ENCODE measurements at regions not wholly inside any gene's neighbourhood (a gene's known extent, or its start where the extent isn't known, plus 50 kb on each side); places are given as distances from the start of the nearest gene placed in this dataset.

GRCh38 chr9:90983394-90983793 is 181.8 kb downstream of the SYK start:
- TF ChIP-seq RARB (CRISPR knock-in tag; IDR thresholded peaks at IDR 0.05) (no peak), ZNF70 (CRISPR knock-in tag; IDR thresholded peaks at IDR 0.05) (no peak), SNAI2 (CRISPR knock-in tag; IDR thresholded peaks at IDR 0.05) (no peak), GLIS3 (CRISPR knock-in tag; IDR thresholded peaks at IDR 0.05) (no peak), ZFP3 (CRISPR knock-in tag; IDR thresholded peaks at IDR 0.05) (no peak), PPARA (CRISPR knock-in tag; IDR thresholded peaks at IDR 0.05; ENCODE audit: borderline replicate concordance) (no peak), TOX (CRISPR knock-in tag; IDR thresholded peaks at IDR 0.05; ENCODE audit: borderline replicate concordance) (no peak), CREB5 (CRISPR knock-in tag; IDR thresholded peaks at IDR 0.05; ENCODE audit: low read depth) (no peak)
- no peak for ATAC-seq

- TF ChIP-seq CSDC2 (CRISPR knock-in tag; IDR thresholded peaks at IDR 0.05) (no peak), CREB5 (CRISPR knock-in tag; IDR thresholded peaks at IDR 0.05; ENCODE audit: low read depth) (no peak), GLIS3 (CRISPR knock-in tag; IDR thresholded peaks at IDR 0.05) (no peak), ZFP30 (CRISPR knock-in tag; IDR thresholded peaks at IDR 0.05) (no peak), ZFP3 (CRISPR knock-in tag; IDR thresholded peaks at IDR 0.05) (no peak), ARNTL (CRISPR knock-in tag; IDR thresholded peaks at IDR 0.05; ENCODE audit: borderline replicate concordance, low read depth) (no peak), PATZ1 (CRISPR knock-in tag; IDR thresholded peaks at IDR 0.05; ENCODE audit: borderline replicate concordance) (no peak), ZNF565 (CRISPR knock-in tag; conservative IDR thresholded peaks at IDR 0.05; ENCODE audit: low read depth) (no peak), ZNF8 (CRISPR knock-in tag; IDR thresholded peaks at IDR 0.05) (no peak), BACH2 (CRISPR knock-in tag; IDR thresholded peaks at IDR 0.05; ENCODE audit: borderline replicate concordance) (no peak), POU6F1 (CRISPR knock-in tag; IDR thresholded peaks at IDR 0.05; ENCODE audit: borderline replicate concordance, low read depth) (no peak), TOX (CRISPR knock-in tag; IDR thresholded peaks at IDR 0.05; ENCODE audit: borderline replicate concordance) (no peak), SNAI2 (CRISPR knock-in tag; IDR thresholded peaks at IDR 0.05) (no peak), CSRNP3 (CRISPR knock-in tag; IDR thresholded peaks at IDR 0.05) (no peak)
- no peak for ATAC-seq
These were observed 184.0 kb downstream of the SYK start for GRCh38 chr9:90985631-90986030.

- ATAC-seq, result no peak
- TF ChIP-seq TCF4 (CRISPR knock-in tag; IDR thresholded peaks at IDR 0.05; ENCODE audit: borderline replicate concordance) (no peak), ESRRG (CRISPR knock-in tag; IDR thresholded peaks at IDR 0.05) (no peak), ZFP30 (CRISPR knock-in tag; IDR thresholded peaks at IDR 0.05) (no peak), SNAI2 (CRISPR knock-in tag; IDR thresholded peaks at IDR 0.05) (no peak), PPARA (CRISPR knock-in tag; IDR thresholded peaks at IDR 0.05; ENCODE audit: borderline replicate concordance) (no peak), OSR1 (CRISPR knock-in tag; IDR thresholded peaks at IDR 0.05) (no peak), POU6F1 (CRISPR knock-in tag; IDR thresholded peaks at IDR 0.05; ENCODE audit: borderline replicate concordance, low read depth) (no peak), ISL1 (CRISPR knock-in tag; IDR thresholded peaks at IDR 0.05) (no peak), ZNF8 (CRISPR knock-in tag; IDR thresholded peaks at IDR 0.05) (no peak), ZFP3 (CRISPR knock-in tag; IDR thresholded peaks at IDR 0.05) (no peak)
These were observed 184.5 kb downstream of the SYK start for GRCh38 chr9:90986161-90986560.
